ENCODE measurements at regions not wholly inside any gene's neighbourhood (a gene's known extent, or its start where the extent isn't known, plus 50 kb on each side); places are given as distances from the start of the nearest gene placed in this dataset.

DNA sequence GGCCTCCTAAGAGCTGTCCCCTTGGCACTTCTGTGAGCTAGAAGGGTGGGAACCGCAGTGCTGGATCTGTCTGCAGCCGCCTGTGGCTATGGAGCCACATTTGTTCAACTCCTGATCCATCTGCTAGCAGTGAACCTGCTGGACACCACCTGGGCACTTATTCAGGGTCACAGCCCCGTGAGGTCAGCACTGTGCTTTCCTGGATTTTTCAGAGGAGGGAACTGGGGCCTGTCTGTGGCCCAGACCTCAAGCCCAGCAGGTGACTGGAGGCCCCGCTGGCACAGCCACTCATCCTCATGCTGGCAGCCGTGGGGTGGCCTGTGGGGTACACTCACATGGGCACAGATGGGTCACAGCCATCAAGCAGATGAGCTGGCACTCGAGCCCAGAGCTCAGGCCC, 155.3 kb downstream of the TFCP2L1 start:
- POLR2A ChIA-PET = no interaction called here
- H3K36me3 Mint-ChIP-seq (ENCODE audit: low read depth) = no peaks in the 10 kb centered on the region
- no peaks in the 10 kb centered on the region for H3K9me3 Mint-ChIP-seq
- no peak overlapping the region for H3K4me3 Mint-ChIP-seq
- no peaks in the 10 kb centered on the region for H3K27me3 Mint-ChIP-seq
- no peak for DNase-seq
- no peak overlapping the region for H3K27ac Mint-ChIP-seq
- CTCF ChIA-PET = interaction anchor here (1.1 kb wide), 1 partner anchor 10 kb away, joined by 3 read pairs; no protein-coding TSS in a partner anchor
- no peaks in the 10 kb centered on the region for H3K4me1 Mint-ChIP-seq

DNA sequence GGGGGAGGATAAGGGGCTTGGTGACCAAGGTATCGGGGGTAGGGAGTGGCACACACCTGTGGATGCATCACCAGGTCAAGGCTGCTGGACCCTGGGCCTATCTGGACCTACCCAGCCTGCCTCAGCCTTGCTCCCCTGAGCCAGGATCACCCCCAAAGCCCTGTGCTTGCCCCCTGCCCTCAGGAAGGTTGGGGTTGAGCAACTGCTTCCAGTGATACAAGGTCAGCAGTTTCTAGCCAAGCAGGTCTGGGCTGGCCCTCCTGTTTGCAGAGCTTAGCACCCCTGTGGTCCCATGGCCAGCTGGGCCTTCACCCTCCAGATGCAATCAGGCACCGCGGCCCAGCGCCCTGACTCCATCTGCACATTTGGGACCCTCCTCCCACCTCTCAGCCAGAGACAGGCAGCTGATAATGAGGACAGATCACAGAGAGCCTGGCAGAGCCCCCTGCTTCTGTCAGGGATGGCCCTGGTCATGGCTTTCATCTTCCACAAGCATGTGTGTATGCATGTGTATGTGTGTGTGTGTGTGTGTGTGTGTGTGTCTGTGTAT, 154.6 kb downstream of the TFCP2L1 start:
- Mint-ChIP-seq H3K4me3 (no peak overlapping the region), H3K4me1 (no peaks in the 10 kb centered on the region), H3K27me3 (no peaks in the 10 kb centered on the region), H3K36me3 (ENCODE audit: low read depth) (no peaks in the 10 kb centered on the region), H3K9me3 (no peaks in the 10 kb centered on the region), H3K27ac (no peak overlapping the region)
- no peak for DNase-seq
- POLR2A ChIA-PET = no interaction called here
- CTCF ChIA-PET = no interaction called here

DNA sequence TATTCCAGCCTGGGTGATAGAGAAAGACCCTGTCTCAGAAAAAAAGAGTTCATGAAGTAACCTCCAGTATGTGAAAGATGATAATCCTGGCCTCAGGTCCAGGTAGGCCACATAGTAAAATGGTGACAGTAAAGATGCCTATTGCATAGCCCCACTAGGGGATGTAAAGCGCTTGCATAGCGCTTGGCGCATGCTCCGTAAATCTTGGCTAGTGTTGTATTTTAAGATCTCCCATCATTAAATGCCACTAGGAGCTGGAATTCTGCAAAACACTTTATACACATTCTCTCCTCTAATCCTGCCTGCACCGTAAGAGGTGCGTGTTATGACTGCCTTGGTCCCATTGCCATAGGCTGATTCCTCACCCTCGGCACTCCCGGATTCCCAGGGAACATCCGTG, 153.6 kb downstream of the TFCP2L1 start:
- CTCF ChIA-PET = no interaction called here
- DNase-seq = no peak
- no peaks in the 10 kb centered on the region for H3K27me3 Mint-ChIP-seq

DNA sequence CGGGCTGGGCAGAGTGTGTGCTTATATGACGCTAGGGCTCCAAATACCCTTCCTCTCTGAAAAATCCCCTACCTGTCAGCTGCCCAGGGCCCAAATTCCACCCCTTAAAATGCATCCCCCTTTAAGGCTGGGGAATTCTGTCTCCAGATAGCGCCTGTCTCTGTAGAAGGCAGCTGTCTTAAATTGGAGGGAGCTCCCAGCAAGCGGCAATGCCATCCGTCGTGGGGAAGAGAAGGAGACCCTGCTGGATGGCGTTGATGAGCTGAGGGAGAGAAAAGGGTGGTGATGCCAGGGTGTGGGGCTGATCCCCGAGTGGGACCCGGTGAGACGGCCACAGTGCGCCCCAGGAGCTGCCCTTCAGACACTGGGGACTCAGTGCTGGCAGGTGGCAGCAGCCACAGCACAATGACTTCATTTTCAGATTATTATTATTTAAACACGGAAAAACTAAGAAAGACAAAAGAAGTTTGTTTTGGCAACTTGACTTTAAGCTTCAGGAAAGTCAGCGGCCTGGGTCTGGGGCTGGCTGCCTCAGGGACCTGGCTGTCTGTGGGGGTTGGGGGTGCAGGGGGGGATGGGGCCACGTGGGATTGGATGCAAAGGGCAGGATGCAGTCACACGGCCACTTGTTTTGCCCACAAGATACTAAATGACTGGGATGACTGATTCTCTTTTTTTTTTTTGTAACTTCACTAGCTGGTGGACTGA, 152.8 kb downstream of the TFCP2L1 start:
- no peaks in the 10 kb centered on the region for H3K36me3 Mint-ChIP-seq (ENCODE audit: low read depth)
- no peak overlapping the region for H3K27ac Mint-ChIP-seq
- DNase-seq = no peak
- ChIA-PET CTCF (interaction anchor here (0.8 kb wide), 1 partner anchor 50 kb away, joined by 4 read pairs; no protein-coding TSS in a partner anchor), POLR2A (no interaction called here)
- no peaks in the 10 kb centered on the region for H3K4me1 Mint-ChIP-seq
- no peak overlapping the region for H3K4me3 Mint-ChIP-seq
- no peaks in the 10 kb centered on the region for H3K27me3 Mint-ChIP-seq
- no peaks in the 10 kb centered on the region for H3K9me3 Mint-ChIP-seq

More for the DNA sequence above, 153.6 kb downstream of the TFCP2L1 start:
- no peaks in the 10 kb centered on the region for H3K9me3 Mint-ChIP-seq
- H3K4me1 Mint-ChIP-seq = no peaks in the 10 kb centered on the region
- H3K27ac Mint-ChIP-seq = no peak overlapping the region
- H3K36me3 Mint-ChIP-seq (ENCODE audit: low read depth) = no peaks in the 10 kb centered on the region
- POLR2A ChIA-PET = no interaction called here
- H3K4me3 Mint-ChIP-seq = no peak overlapping the region

DNA sequence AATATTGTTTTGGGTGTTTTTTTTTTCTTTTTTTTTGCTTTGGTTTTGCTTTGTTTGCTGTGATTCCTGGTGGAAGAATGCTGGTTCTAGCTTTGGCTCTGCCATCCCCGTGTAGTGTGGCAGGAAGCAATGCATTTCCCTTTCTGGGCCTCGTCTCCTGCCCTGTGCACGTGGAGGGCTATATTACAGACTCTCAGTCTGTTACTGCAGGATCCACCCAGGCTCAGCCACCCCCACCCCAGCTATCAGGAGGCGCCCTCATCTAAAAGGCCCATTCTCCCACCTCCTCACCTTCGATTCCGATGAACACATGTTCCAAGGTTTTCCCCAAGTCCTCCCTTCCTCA, 152.3 kb downstream of the TFCP2L1 start:
- Mint-ChIP-seq H3K4me3 (no peak overlapping the region), H3K9me3 (no peaks in the 10 kb centered on the region), H3K27me3 (no peaks in the 10 kb centered on the region), H3K27ac (no peak overlapping the region), H3K4me1 (no peaks in the 10 kb centered on the region), H3K36me3 (ENCODE audit: low read depth) (no peaks in the 10 kb centered on the region)
- POLR2A ChIA-PET = no interaction called here
- CTCF ChIA-PET = interaction anchor here (0.8 kb wide), 1 partner anchor 51 kb away, joined by 4 read pairs; no protein-coding TSS in a partner anchor
- no peak for DNase-seq

DNA sequence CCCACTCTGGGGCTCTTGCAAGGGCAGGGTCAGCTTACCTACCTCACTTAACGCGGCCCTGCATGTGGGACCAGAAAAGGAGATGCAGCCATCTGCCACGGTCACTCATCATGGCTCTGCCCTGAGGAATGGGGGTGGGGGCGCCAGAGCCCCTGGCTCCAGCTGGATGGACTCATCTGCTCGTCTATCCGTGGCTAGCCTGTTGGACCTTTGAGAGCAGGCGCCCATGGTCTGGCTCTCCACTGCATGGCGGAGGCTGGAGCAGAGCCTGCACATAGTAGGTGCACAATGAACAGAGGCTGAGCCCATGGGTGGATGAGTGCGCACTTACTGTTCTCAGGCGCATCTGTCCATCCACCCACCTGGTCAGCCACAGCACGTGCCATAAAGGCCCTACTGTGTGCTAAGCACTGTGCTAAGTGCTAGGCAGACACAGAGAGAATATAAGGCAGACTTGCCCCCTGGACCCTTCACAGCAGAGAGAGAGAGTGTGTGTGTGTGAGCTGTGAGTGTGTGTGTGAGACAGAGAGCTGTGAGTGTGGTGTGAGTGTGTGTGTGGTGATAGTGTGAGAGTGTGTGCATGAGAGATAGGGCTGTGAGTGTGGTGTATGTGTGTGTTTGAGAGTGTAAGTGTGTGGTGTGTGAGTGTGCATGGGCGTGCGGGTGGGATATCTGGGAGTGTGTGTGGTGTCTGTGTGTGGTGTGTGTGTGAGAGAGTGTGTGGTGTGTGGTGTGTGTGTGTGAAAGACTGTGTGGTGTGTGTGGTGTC, 151.3 kb downstream of the TFCP2L1 start:
- H3K36me3 Mint-ChIP-seq (ENCODE audit: low read depth) = no peaks in the 10 kb centered on the region
- DNase-seq = no peak
- POLR2A ChIA-PET = no interaction called here
- CTCF ChIA-PET = no interaction called here
- no peaks in the 10 kb centered on the region for H3K27me3 Mint-ChIP-seq
- H3K4me1 Mint-ChIP-seq = no peaks in the 10 kb centered on the region
- no peaks in the 10 kb centered on the region for H3K9me3 Mint-ChIP-seq
- no peak overlapping the region for H3K27ac Mint-ChIP-seq
- no peak overlapping the region for H3K4me3 Mint-ChIP-seq

DNA sequence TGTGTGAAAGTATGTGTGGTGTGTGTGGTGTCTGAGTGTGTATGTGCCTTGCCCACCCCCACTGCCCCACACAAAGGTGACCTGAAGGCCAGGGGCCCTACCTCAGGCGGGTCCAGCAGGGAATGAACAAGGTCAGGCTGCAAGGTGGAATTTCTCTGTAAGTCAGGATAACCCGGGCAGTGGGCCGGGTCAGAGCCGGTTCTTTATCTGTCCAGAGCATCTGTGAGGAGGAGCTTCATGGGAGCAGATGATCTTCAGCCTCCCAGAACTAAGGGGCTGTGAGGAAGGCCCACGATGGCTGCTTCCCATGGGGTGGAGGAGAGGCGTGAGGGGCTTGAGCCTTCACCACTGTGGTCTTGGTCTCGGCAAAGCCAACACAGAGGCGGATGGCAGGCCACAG, 150.3 kb downstream of the TFCP2L1 start:
- H3K36me3 Mint-ChIP-seq (ENCODE audit: low read depth) = no peaks in the 10 kb centered on the region
- H3K4me1 Mint-ChIP-seq = no peaks in the 10 kb centered on the region
- ChIA-PET CTCF (no interaction called here), POLR2A (no interaction called here)
- no peak overlapping the region for H3K27ac Mint-ChIP-seq
- H3K27me3 Mint-ChIP-seq = no peaks in the 10 kb centered on the region
- H3K4me3 Mint-ChIP-seq = no peak overlapping the region
- no peak for DNase-seq
- H3K9me3 Mint-ChIP-seq = no peaks in the 10 kb centered on the region

DNA sequence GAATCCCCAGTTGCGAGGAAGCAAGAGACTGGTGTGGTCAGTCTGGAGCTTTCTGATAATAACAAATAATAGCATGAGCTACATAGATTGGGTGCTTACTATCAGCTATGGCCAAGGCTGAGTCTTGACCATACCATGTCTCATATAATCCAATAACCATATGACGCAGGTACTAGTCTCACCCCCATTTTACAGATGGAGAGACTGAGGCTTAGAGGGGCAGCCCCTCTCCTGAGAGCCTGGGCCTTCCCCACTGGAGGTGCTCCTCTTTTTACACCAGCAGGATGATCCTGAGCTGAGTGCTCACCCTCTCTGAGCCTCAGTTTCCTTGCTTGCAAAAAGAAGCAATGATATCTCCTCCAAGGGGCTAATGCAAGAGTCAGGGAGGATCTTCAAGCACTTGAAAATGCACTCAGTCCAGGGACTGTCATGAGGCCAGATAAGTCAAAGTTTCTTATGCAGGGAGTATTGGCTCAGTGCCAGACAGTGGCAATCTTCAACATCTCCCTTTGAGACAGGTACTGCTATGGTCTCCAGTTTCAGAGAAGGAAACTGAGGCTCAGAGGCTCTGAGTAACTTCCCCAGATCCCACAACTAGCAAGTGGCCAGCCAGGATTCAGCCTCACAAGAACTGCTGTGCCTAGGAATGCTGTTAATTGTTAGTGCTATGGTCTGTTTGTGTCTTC, 149.7 kb downstream of the TFCP2L1 start:
- ChIA-PET CTCF (no interaction called here), POLR2A (no interaction called here)
- no peak overlapping the region for H3K27ac Mint-ChIP-seq

DNA sequence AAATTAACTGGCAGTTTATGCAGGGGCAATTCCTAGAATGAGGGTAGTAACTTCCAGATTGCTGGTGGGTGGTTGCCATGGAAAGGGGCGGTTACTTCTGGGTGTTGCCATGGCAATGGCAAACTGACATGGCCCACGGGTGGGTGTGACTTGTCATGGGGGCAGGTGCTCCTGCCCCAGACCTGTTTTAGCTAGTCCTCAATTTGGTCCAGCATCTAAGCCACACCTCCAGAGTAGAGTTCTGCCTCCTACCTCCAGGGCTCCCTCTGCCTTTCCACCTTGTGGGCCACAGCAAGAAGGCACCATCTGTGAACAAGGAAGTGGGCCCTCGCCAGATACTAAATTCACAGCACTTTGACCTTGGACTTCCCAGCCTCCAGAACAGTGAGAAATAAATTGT, 148.7 kb downstream of the TFCP2L1 start:
- H3K4me1 Mint-ChIP-seq = no peaks in the 10 kb centered on the region
- no peak overlapping the region for H3K27ac Mint-ChIP-seq
- no peaks in the 10 kb centered on the region for H3K27me3 Mint-ChIP-seq
- ChIA-PET CTCF (no interaction called here), POLR2A (no interaction called here)
- no peaks in the 10 kb centered on the region for H3K36me3 Mint-ChIP-seq (ENCODE audit: low read depth)
- DNase-seq = no peak
- no peak overlapping the region for H3K4me3 Mint-ChIP-seq
- H3K9me3 Mint-ChIP-seq = no peaks in the 10 kb centered on the region

More for the DNA sequence above, 149.7 kb downstream of the TFCP2L1 start:
- DNase-seq = no peak
- Mint-ChIP-seq H3K27me3 (no peaks in the 10 kb centered on the region), H3K4me1 (no peaks in the 10 kb centered on the region), H3K4me3 (no peak overlapping the region), H3K9me3 (no peaks in the 10 kb centered on the region), H3K36me3 (ENCODE audit: low read depth) (no peaks in the 10 kb centered on the region)

DNA sequence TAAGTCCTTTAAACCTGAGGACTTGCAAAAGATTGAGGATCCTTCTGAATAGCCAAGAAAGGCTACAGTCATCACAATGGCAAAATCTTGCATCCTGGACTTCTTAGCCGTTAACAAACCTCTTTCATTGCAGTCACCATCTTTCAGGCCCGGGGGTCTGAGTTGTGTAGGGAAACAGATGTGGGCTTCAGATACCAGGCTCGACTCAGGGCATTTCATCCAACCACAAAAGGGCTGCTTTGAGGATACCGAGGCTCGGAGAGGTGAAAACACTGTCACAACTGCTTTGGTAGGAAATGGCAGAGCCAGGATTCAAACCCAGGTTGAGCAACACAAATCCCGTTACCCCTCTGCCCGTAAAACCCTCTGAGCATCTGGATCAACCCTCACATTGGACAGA, 147.4 kb downstream of the TFCP2L1 start:
- CTCF ChIA-PET = no interaction called here
- Mint-ChIP-seq H3K9me3 (no peaks in the 10 kb centered on the region), H3K4me1 (no peaks in the 10 kb centered on the region), H3K27me3 (no peaks in the 10 kb centered on the region), H3K36me3 (ENCODE audit: low read depth) (no peaks in the 10 kb centered on the region), H3K4me3 (no peak overlapping the region), H3K27ac (no peak overlapping the region)
- no peak for DNase-seq
- POLR2A ChIA-PET = no interaction called here

DNA sequence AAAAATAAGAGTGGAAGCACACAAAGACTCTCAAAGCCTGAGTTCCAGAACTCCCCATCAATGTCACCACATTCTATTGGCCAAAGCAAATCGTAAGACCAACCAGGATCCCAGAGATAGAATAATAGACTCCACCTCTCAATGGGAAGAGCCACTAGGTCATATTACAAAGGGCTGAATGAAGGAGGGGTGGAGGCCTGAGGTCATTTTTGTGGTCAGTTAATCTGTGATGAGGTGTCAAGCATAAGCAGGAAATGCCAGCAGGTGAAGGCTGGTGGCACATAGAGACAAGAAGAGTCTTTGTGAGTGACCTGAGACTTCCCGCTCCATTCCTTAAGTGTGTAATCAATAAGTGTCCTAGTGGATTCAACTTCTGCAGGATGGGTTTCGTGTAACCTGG, 144.3 kb downstream of the TFCP2L1 start:
- H3K36me3 Mint-ChIP-seq (ENCODE audit: low read depth) = no peaks in the 10 kb centered on the region
- ChIA-PET CTCF (no interaction called here), POLR2A (no interaction called here)
- H3K27ac Mint-ChIP-seq = no peak overlapping the region
- H3K4me1 Mint-ChIP-seq = no peaks in the 10 kb centered on the region
- peaks cover 2% of the 10 kb centered on the region for H3K27me3 Mint-ChIP-seq
- no peak overlapping the region for H3K4me3 Mint-ChIP-seq
- H3K9me3 Mint-ChIP-seq = no peaks in the 10 kb centered on the region
- DNase-seq = no peak

DNA sequence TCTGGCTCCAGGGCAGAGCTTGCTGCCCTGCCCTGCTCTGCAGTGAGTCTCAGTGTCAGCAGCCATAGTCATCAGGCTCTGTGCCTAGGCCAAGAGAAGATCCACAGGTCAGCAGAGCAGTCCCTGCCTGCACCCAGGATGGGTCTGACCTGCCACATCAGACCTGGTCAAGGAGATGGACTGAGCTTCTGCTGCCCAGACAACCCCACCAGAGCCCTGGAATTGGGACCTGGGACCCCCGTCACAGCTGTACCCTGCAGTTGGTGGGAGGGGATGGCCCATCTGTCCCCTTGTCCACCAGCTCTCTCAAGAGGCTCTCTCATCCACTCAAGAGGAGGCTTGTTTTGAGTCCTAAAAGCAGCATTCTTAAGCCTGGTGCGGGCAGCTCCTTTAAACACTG, 142.6 kb downstream of the TFCP2L1 start:
- no peak for DNase-seq
- CTCF ChIA-PET = no interaction called here
- H3K9me3 Mint-ChIP-seq = no peaks in the 10 kb centered on the region
- no peaks in the 10 kb centered on the region for H3K4me1 Mint-ChIP-seq
- H3K36me3 Mint-ChIP-seq (ENCODE audit: low read depth) = no peaks in the 10 kb centered on the region
- H3K27ac Mint-ChIP-seq = no peak overlapping the region
- peaks cover 2% of the 10 kb centered on the region for H3K27me3 Mint-ChIP-seq
- no peak overlapping the region for H3K4me3 Mint-ChIP-seq
- POLR2A ChIA-PET = no interaction called here

DNA sequence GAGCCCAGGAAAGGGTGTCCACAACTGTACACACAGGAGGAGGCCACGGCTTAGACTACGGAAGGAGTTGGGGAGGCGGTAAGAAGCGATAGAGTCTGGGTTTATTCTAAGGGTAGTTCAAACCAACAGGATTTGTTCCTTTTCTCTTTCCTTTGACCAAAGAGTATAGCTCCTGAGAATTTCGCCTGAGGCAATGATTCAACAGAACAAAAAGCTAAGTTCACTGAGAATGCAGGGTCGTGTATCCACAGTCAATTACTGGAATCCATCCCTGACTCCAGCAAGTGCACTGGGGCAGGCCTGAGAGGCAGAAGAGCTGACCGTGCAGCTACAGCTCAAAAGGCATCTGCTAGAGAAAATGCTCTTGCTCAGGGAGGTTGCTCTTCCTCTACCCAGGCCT, 140.9 kb downstream of the TFCP2L1 start:
- Mint-ChIP-seq H3K36me3 (ENCODE audit: low read depth) (no peaks in the 10 kb centered on the region), H3K4me3 (no peak overlapping the region), H3K27me3 (peaks cover 4% of the 10 kb centered on the region), H3K27ac (no peak overlapping the region), H3K9me3 (no peaks in the 10 kb centered on the region), H3K4me1 (no peaks in the 10 kb centered on the region)
- no peak for DNase-seq
- ChIA-PET CTCF (no interaction called here), POLR2A (no interaction called here)

Data from activated CD4-positive, alpha-beta T cell treated with anti-CD3 and anti-CD28 coated beads, Interleukin-2, amount 10 ng/mL, durations not matched to agents 7 days and 5 days (primary cell).